H54 (cell line): ENCODE measurements at regions not wholly inside any gene's neighbourhood (a gene's known extent, or its start where the extent isn't known, plus 50 kb on each side); places are given as distances from the start of the nearest gene placed in this dataset.

ENCODE experiments used
- DNase-seq: peaks from one replicate; pipeline ENCODE4 v3.0.0; 2011; ENCODE audit warnings: low spot score, mixed read lengths; ENCODE audit not compliant: insufficient read length
- FAIRE-seq: peaks from 3 replicates; lab custom pipeline; 2011; peaks lifted over from hg19 to GRCh38; lab: Jason Lieb, UNC
- POLR2A ChIP-seq: IDR thresholded peaks from 2 replicates; pipeline ENCODE4 v1.6.1; 2011; ENCODE audit warnings: low read depth, mild to moderate bottlenecking, low read length

GRCh38 chr7:155360495-155361345 lies 63.0 kb downstream of the INSIG1 start:
- no peak for FAIRE-seq
- no peak for TF ChIP-seq POLR2A
- no peak for DNase-seq

DNA sequence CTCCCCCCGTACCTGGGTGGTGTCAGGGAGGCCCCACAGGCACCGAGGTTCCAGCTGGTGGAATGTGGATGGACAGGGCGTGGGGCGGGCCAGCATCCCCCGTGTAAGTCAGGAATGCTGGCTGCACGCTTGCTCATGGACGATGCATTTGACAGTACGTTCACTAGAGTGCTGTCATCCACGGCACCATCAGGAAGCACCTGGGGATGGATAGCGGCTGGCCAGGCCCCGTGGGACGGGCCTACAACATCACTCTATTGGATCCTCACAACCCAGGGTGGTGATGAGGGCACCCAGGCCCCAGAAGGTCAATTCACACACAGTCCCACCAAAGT lies 63.6 kb downstream of the INSIG1 start:
- TF ChIP-seq POLR2A: no peak
- no peak for FAIRE-seq
- DNase-seq: no peak

DNA sequence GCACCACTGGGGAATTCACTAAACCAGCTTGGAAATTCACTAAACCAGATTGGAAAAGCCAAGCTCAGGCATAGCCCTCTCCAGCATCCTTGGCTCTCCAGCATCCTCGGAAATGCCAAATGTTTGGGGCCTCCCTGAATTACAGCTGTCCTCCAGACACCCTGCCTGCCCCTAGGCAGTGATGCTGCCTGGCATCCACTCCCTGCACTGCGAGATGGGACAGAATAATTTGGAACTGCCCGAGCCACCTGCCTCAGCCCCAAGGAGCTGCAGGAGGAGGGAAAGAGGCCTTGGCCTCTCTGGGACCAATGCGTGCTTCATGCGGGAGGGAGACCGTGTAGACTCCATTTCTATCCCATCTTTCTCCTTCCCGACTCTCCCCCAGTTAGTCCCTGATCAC lies 64.3 kb downstream of the INSIG1 start:
- DNase-seq (no peak), FAIRE-seq (no peak)
- no peak for TF ChIP-seq POLR2A

DNA sequence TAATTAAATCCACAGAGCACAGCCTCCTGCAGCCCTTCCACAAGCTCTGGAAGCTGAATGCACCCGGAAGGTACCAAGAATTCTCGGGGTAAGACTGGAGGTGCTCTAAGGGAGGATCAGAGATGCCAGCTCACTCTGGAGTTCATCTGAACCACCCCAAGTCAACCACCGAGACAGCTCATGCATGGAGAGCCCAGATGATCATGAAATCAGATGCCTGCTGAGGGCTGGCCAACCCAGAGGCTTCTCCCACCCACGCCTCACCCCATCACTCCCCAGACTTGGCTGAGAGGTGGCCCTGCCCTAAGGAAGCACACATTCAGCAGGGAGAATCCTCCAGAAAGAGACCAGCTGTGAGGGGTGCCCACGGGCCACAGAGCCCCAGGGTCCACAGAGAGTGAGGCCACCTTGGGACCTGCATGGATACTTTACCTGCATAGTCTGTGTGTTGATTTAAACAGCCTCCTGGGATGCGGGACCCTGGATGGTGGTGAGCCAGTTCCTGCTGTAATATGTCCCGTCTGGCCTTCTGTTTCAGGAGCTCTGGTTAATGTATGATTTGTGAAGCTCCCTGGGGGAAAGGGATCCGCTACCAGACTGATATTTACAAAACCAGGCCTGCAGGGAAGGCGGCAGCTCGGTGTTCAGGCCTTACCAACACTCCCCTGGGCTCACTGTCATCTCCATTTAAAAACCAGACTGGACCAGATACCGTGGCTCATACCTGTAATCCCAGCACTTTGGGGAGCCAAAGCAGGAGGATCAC lies 64.9 kb downstream of the INSIG1 start:
- no peak for TF ChIP-seq POLR2A
- FAIRE-seq: no peak
- no peak for DNase-seq

DNA sequence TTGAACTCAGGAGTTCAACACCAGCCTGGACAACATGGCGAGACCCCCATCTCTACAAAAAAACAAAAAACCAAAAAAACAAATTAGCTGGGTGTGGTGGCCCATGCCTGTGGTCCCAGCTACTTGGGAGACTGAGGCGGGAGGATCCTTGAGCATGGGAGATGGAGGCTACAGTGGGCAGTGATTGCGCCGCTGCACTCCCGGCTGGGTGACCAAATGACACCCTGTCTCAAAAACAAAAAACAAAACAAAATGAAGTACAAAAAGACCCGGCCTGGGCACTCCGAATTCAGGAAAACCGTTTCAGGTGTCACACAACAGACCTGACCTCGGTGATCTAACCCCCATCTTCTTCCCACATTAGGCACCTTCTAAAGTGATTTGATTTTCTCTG lies 65.5 kb downstream of the INSIG1 start:
- FAIRE-seq (no peak), DNase-seq (no peak)
- no peak for TF ChIP-seq POLR2A

- TF ChIP-seq POLR2A: no peak
- FAIRE-seq: no peak
- DNase-seq: no peak
Observed at GRCh38 chr7:155363852-155364600, 66.3 kb downstream of the INSIG1 start.

GRCh38 chr7:155365146-155365874 lies 67.6 kb downstream of the INSIG1 start:
- TF ChIP-seq POLR2A: no peak
- FAIRE-seq (no peak), DNase-seq (no peak)

DNA sequence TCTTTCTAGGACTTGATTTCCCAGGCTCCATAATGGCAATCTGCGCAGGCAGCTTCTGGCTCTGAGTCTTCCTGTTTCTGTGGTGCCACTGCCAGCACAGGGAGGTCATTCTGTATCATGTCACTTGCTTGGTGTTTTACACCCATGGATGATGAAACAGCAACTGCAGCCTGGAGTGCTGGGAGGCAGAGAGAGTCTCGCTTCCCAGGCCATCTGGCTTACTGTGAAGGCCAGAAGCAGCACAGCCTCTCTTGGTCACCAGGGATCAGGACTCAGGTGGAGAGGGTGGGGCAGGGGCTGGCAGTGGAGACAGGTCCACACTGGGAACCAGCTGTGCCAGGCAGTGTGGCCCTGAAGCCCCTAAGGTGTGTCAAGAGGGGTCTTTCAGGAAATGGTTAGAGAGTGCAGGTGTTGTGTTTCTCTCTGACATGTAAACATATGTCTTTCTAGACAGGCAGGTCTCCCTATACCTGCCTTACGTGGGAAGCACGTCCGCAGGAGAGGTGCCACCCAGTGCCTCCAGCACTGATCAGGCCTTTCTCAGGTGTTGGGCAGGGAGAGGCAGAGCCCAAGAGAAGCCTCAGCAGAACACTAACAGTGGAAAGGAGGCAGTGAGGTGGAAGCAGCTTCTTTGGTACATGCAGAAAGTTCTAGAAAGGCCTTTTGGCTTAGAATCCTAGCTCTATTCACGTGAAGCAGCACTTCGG lies 71.4 kb downstream of the INSIG1 start:
- DNase-seq (no peak), FAIRE-seq (no peak)
- TF ChIP-seq POLR2A: no peak

DNA sequence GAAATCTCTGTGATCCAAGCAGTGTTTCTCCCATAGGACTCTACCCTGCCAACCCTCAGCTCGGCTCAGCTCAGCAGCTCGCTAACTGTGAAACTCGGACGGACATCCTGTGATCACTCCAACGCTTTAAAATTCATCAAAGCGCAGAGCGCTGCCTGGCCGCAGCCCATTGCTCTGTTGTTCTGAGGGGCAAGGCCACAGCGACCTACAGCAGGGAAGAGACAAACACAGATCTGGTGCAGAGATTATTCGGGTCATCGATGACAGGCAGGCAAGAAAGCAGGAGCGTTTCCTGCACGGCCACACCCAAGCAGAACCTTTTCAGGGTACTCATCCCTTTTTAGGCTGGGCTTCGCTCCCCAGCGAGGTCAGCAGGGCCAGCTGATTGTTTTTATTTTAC lies 72.1 kb downstream of the INSIG1 start:
- no peak for DNase-seq
- TF ChIP-seq POLR2A: no peak
- FAIRE-seq: no peak

- TF ChIP-seq POLR2A: no peak
- FAIRE-seq (no peak), DNase-seq (no peak)
Observed at GRCh38 chr7:155371331-155371883, 73.7 kb downstream of the INSIG1 start.

DNA sequence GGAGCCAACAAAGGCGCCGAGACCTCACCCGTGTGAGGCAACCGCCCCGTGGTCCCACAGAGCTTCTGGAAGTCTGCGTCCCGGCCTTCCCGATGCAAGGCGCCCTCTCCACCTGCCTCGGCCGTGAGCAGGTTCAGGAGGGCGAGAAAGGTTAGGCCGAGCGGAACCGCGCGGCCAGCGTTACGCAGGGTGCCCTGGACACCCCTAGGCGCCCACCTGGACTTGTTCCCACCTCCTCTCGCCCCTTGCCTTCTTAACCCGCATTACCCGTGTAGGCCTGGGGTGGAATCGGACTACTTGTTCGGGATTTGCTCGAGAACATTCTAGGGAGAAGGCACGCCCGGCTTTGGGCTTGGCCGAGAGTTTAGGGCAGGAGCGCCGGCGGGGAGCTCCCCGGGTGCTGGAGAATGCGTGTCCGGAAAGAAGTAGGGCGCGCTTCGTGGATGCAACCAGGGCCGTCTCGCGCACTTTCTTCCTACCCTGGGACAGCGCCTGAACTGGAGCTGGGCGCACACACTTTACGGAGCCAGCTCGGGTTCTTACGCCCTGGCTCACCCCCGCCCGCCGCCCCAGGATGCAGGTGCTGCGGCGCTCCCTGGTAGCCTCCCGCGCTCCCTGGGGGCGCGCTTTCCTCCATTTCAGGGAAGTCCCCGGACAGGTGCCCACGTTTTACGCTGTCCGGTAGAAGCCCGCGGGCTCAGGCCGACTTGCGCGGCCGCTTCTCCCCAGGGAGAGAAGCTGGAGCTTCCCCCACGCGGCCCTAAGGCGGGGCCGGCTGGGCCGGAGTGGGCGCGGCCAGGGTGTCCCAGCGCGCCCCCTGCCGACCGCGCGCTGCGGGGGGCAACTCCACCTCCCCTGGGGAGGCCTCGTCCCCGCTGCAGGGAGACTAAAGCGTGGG lies 74.5 kb downstream of the INSIG1 start:
- no peak for FAIRE-seq
- DNase-seq: no peak
- TF ChIP-seq POLR2A: no peak
